Inflammatory macrophage treated with lipopolysaccharide for 4 hours (primary cell): ENCODE measurements at regions not wholly inside any gene's neighbourhood (a gene's known extent, or its start where the extent isn't known, plus 50 kb on each side); places are given as distances from the start of the nearest gene placed in this dataset.

Experiments
- DNase-seq: peaks from one replicate; pipeline ENCODE4 v3.0.0-alpha.2; 2020

GRCh38 chr9:25613709-25614108, 64.5 kb downstream of the TUSC1 start:
- no peak for DNase-seq

GRCh38 chr9:25603106-25603505, 75.1 kb downstream of the TUSC1 start:
- no peak for DNase-seq

- DNase-seq, result no peak
These were observed 75.7 kb downstream of the TUSC1 start for GRCh38 chr9:25602400-25603044.

GRCh38 chr9:25600501-25600900, 77.7 kb downstream of the TUSC1 start:
- no peak for DNase-seq

GRCh38 chr9:25584611-25585010, 93.6 kb downstream of the TUSC1 start:
- DNase-seq, result no peak

- no peak for DNase-seq
These were observed 105.0 kb downstream of the TUSC1 start for GRCh38 chr9:25573281-25573680.

GRCh38 chr9:25571491-25571890, 106.8 kb downstream of the TUSC1 start:
- DNase-seq, result no peak

GRCh38 chr9:25570802-25571201, 107.4 kb downstream of the TUSC1 start:
- DNase-seq, result no peak

- DNase-seq, result no peak
These were observed 116.1 kb downstream of the TUSC1 start for GRCh38 chr9:25562101-25562500.

GRCh38 chr9:25557645-25558300, 120.5 kb downstream of the TUSC1 start:
- no peak for DNase-seq

GRCh38 chr9:25556540-25556939, 121.7 kb downstream of the TUSC1 start:
- DNase-seq, result no peak

GRCh38 chr9:25548847-25549246, 129.4 kb downstream of the TUSC1 start:
- no peak for DNase-seq

GRCh38 chr9:25543806-25544205, 134.4 kb downstream of the TUSC1 start:
- no peak for DNase-seq

- no peak for DNase-seq
These were observed 135.9 kb downstream of the TUSC1 start for GRCh38 chr9:25542319-25542718.

- DNase-seq, result no peak
These were observed 140.4 kb downstream of the TUSC1 start for GRCh38 chr9:25537808-25538207.

GRCh38 chr9:25519286-25519685, 159.0 kb downstream of the TUSC1 start:
- no peak for DNase-seq

GRCh38 chr9:25517701-25518100, 160.5 kb downstream of the TUSC1 start:
- DNase-seq, result no peak

GRCh38 chr9:25513509-25514033, 164.7 kb downstream of the TUSC1 start:
- no peak for DNase-seq

- no peak for DNase-seq
These were observed 172.6 kb downstream of the TUSC1 start for GRCh38 chr9:25505644-25506043.

- DNase-seq, result no peak
These were observed 196.9 kb downstream of the TUSC1 start for GRCh38 chr9:25481372-25481771.

GRCh38 chr9:25480696-25481095, 197.5 kb downstream of the TUSC1 start:
- DNase-seq, result no peak

GRCh38 chr9:25472681-25473080, 205.6 kb downstream of the TUSC1 start:
- no peak for DNase-seq

GRCh38 chr9:25472085-25472607, 206.1 kb downstream of the TUSC1 start:
- DNase-seq, result no peak

- DNase-seq, result no peak
These were observed 216.8 kb downstream of the TUSC1 start for GRCh38 chr9:25461416-25461815.
